Breast epithelium (tissue), 4 donors: ENCODE measurements at regions not wholly inside any gene's neighbourhood (a gene's known extent, or its start where the extent isn't known, plus 50 kb on each side); places are given as distances from the start of the nearest gene placed in this dataset.

Experiments
- DNase-seq, 2 donors: peaks; one replicate each; pipeline ENCODE4 v3.0.0-alpha.2; 2019; ENCODE audit warnings: low spot score in 2 of 2
- H3K27ac ChIP-seq, 2 donors: fragments of 200-600 bp; sonication (generic) in 1 of 2; one replicate each; pipeline ENCODE4 v1.5.1; 2016 to 2019; ENCODE audit warnings: mild to moderate bottlenecking in 1 of 2
- H3K27me3 ChIP-seq, 2 donors: fragments of 200-600 bp; sonication (generic) in 1 of 2; one replicate each; pipeline versions ENCODE4 v1.5.1 to v1.6.0; 2017 to 2019; ENCODE audit warnings: control low read depth in 1 of 2, mild to moderate bottlenecking in 1 of 2
- H3K36me3 ChIP-seq: fragments of 200-600 bp; one replicate; pipeline ENCODE4 v1.5.1; 2019
- H3K4me1 ChIP-seq, 2 donors: fragments of 200-600 bp; sonication (generic); one replicate each; pipeline ENCODE4 v1.5.1; 2016 to 2019; ENCODE audit warnings: control low read depth in 1 of 2
- H3K4me3 ChIP-seq, 3 donors: fragments of 200-600 bp; sonication (generic); 1 replicate in 2 of 3; 2 replicates in 1 of 3; pipeline ENCODE4 v1.5.1; 2016 to 2019; ENCODE audit warnings: mild to moderate bottlenecking in 3 of 3, moderate library complexity in 2 of 3
- H3K9me3 ChIP-seq, 2 donors: fragments of 200-600 bp; sonication (generic) in 1 of 2; one replicate each; pipeline ENCODE4 v1.5.1; 2016 to 2019; ENCODE audit warnings: control low read depth in 1 of 2
- CTCF ChIP-seq, 3 donors: fragments of 450-650 bp; IDR thresholded peaks; one replicate each; pipeline ENCODE4 v1.5.1; 2016 to 2017; ENCODE audit warnings: antibody characterized with exemption in 3 of 3, mild to moderate bottlenecking in 3 of 3, moderate library complexity in 3 of 3
- POLR2A ChIP-seq: fragments of 450-650 bp; IDR thresholded peaks from one replicate; pipeline ENCODE4 v1.6.1; 2016; ENCODE audit warnings: antibody characterized with exemption, mild to moderate bottlenecking, moderate library complexity
- POLR2AphosphoS5 ChIP-seq, 3 donors: sonication (generic); formaldehyde crosslinking; IDR thresholded peaks; one replicate each; pipeline ENCODE4 v1.6.1; 2017; ENCODE audit warnings: antibody characterized with exemption in 3 of 3
- intact Hi-C: fragments of 100-400 bp; cut with DNase I; formaldehyde crosslinking; loops from one replicate; pipeline ENCODE4 v1.15.1; 2023; ENCODE audit warnings: low total_unique reads

- no peaks in the 10 kb centered on the region for H3K27me3 ChIP-seq
- no peaks in the 10 kb centered on the region for H3K4me1 ChIP-seq
- H3K9me3 ChIP-seq: no peaks in the 10 kb centered on the region
- no peak for DNase-seq
- H3K4me3 ChIP-seq: no peak overlapping the region
- intact Hi-C loops: no loop called here
- no peak overlapping the region for H3K27ac ChIP-seq
- no peaks in the 10 kb centered on the region for H3K36me3 ChIP-seq
- TF ChIP-seq CTCF (IDR thresholded peaks at IDR 0.05) (no peak), POLR2A (no peak), POLR2AphosphoS5 (IDR thresholded peaks at IDR 0.05) (no peak)
Measured at GRCh38 chr15:85937661-85938060, 142.0 kb upstream of the AGBL1 start.

- Histone ChIP-seq H3K36me3 (no peaks in the 10 kb centered on the region), H3K4me1 (no peaks in the 10 kb centered on the region), H3K9me3 (no peaks in the 10 kb centered on the region), H3K27me3 (no peaks in the 10 kb centered on the region), H3K4me3 (no peak overlapping the region), H3K27ac (no peak overlapping the region)
- TF ChIP-seq POLR2AphosphoS5 (IDR thresholded peaks at IDR 0.05): no peak
- TF ChIP-seq CTCF (IDR thresholded peaks at IDR 0.05): no peak
- no peak for TF ChIP-seq POLR2A
- intact Hi-C loops: no loop called here
- no peak for DNase-seq
Measured at GRCh38 chr15:85941186-85941855, 138.3 kb upstream of the AGBL1 start.

GRCh38 chr15:85942632-85943031, 137.0 kb upstream of the AGBL1 start:
- TF ChIP-seq POLR2AphosphoS5 (IDR thresholded peaks at IDR 0.05) (no peak), POLR2A (no peak), CTCF (IDR thresholded peaks at IDR 0.05) (no peak)
- H3K9me3 ChIP-seq: no peaks in the 10 kb centered on the region
- H3K4me1 ChIP-seq: no peaks in the 10 kb centered on the region
- no peaks in the 10 kb centered on the region for H3K36me3 ChIP-seq
- H3K4me3 ChIP-seq: no peak overlapping the region
- H3K27me3 ChIP-seq: no peaks in the 10 kb centered on the region
- no peak overlapping the region for H3K27ac ChIP-seq
- no peak for DNase-seq
- intact Hi-C loops: no loop called here

GRCh38 chr15:85943151-85943550, 136.5 kb upstream of the AGBL1 start:
- Histone ChIP-seq H3K9me3 (no peaks in the 10 kb centered on the region), H3K36me3 (no peaks in the 10 kb centered on the region), H3K4me3 (no peak overlapping the region), H3K27me3 (peaks cover 0 to under 1% of the 10 kb centered on the region in 2 donors), H3K27ac (no peak overlapping the region), H3K4me1 (no peaks in the 10 kb centered on the region)
- no peak for DNase-seq
- intact Hi-C loops: no loop called here
- no peak for TF ChIP-seq CTCF (IDR thresholded peaks at IDR 0.05)
- TF ChIP-seq POLR2A: no peak
- no peak for TF ChIP-seq POLR2AphosphoS5 (IDR thresholded peaks at IDR 0.05)

GRCh38 chr15:85943791-85944190, 135.9 kb upstream of the AGBL1 start:
- Histone ChIP-seq H3K9me3 (no peaks in the 10 kb centered on the region), H3K27ac (no peak overlapping the region), H3K4me3 (no peak overlapping the region), H3K27me3 (peaks cover 0 to 5% of the 10 kb centered on the region in 2 donors), H3K4me1 (no peaks in the 10 kb centered on the region), H3K36me3 (no peaks in the 10 kb centered on the region)
- no peak for DNase-seq
- intact Hi-C loops: no loop called here
- TF ChIP-seq POLR2AphosphoS5 (IDR thresholded peaks at IDR 0.05) (no peak), POLR2A (no peak), CTCF (IDR thresholded peaks at IDR 0.05) (no peak)
